ENCODE measurements at regions not wholly inside any gene's neighbourhood (a gene's known extent, or its start where the extent isn't known, plus 50 kb on each side); places are given as distances from the start of the nearest gene placed in this dataset.
A peak's percentile ranks its signal among the peaks of the same experiment; 100 is the strongest.

DNA sequence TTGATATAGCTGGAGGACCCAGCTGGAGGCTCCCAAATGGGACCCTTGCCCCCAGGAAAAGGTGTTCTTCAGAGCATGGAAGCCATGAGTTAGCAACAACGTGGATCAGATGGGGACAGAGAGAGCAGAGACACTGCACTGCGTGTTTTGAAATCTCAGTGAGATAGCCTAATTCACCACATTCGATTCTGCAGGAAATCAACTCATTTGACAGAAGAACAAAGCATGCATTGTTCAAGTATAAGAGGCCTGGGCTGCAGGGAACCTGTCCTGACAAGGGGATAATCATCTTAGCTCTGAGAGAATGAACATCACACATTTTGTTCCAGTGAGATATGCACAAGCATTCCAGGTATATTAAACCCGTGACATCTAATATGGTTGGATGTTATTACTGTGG lies 450.2 kb downstream of the CDH26 start:
- 51% methylated on average over 4 of the region's 4 CpGs for WGBS
- H3K9me3 ChIP-seq (ENCODE audit: control insufficient read depth, low read length), result no peaks in the 10 kb centered on the region
- intact Hi-C loops (cut with DNase I), result no loop called here
- no peak overlapping the region for H3K27ac ChIP-seq (ENCODE audit: low read length)
- no peaks in the 10 kb centered on the region for H3K27me3 ChIP-seq (ENCODE audit: control insufficient read depth, insufficient read depth)
- H3K4me3 ChIP-seq (ENCODE audit: low read length), result no peak overlapping the region
- H3K4me1 ChIP-seq (ENCODE audit: control insufficient read depth, insufficient read depth, low read length), result no peaks in the 10 kb centered on the region
- DNase-seq, result no peak
- no peak for ATAC-seq

DNA sequence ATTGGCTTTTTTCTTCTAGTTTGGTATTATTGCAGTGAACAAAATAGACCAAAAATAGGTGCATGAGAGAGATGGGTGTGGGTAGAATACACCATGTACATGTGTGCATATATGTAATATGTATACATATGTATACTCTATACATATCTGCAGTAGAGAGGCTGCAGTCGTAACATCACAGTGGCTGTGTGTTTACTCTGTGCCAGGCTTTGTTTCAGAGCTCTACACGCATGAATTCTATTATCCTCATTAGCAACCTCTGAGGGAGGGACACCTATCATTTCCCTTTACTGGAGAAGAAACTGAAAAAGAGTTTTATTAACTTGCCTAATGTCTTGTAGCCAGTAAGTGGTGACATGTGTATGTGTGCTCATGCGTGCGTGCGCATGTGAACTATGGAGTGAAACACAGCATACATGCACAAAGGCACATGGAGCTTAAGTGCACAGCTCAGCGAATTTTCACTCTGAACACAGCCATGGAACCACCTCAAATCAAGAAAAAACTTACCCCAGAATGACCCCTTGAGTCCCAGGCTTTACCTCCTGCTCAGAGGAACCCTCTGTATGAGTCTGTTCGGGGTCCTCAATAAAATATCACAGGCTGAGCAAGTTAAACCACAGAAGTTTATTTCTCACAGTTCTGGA lies 452.5 kb downstream of the CDH26 start:
- Histone ChIP-seq H3K27me3 (ENCODE audit: control insufficient read depth, insufficient read depth) (no peaks in the 10 kb centered on the region), H3K9me3 (ENCODE audit: control insufficient read depth, low read length) (no peaks in the 10 kb centered on the region), H3K4me3 (ENCODE audit: low read length) (no peak overlapping the region), H3K4me1 (ENCODE audit: control insufficient read depth, insufficient read depth, low read length) (no peaks in the 10 kb centered on the region), H3K27ac (ENCODE audit: low read length) (no peak overlapping the region)
- 84% methylated on average over 7 of the region's 7 CpGs for WGBS
- no peak for ATAC-seq
- intact Hi-C loops (cut with DNase I), result no loop called here
- DNase-seq, result no peak

GRCh38 chr20:60411813-60412212 lies 453.6 kb downstream of the CDH26 start:
- WGBS, result 88% methylated on average over 8 of the region's 8 CpGs
- H3K27me3 ChIP-seq (ENCODE audit: control insufficient read depth, insufficient read depth), result no peaks in the 10 kb centered on the region
- no peaks in the 10 kb centered on the region for H3K9me3 ChIP-seq (ENCODE audit: control insufficient read depth, low read length)
- H3K4me3 ChIP-seq (ENCODE audit: low read length), result no peak overlapping the region
- intact Hi-C loops (cut with DNase I), result no loop called here
- ATAC-seq (no peak), DNase-seq (no peak)
- no peaks in the 10 kb centered on the region for H3K4me1 ChIP-seq (ENCODE audit: control insufficient read depth, insufficient read depth, low read length)
- no peak overlapping the region for H3K27ac ChIP-seq (ENCODE audit: low read length)

DNA sequence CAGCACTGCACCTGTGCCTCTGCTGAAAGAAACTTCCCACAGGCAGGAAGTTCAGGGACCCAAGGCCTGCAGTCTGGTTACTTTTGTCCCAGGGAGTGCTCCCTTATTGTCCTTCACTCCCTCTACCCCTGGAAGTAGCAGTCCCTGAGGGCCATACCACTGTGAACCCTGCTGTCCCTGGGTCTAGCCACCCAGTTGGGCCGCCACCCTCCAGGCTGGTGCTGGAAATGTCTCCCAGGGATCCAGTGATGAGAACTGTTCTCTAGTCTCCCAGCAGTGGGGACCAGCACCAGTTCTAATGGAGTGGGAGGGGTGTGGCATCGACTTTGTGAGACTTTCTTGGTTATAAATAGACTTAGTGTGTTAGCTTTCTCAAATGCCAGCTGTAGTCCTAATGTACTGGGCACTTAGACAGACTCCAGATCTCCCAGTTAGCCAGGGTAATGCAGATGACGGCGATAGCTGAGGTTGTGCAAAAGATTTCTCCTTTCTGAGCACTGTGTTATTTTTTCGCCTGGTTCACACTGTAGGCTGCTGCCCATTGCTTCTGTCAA lies 462.5 kb downstream of the CDH26 start:
- Histone ChIP-seq H3K4me3 (ENCODE audit: low read length) (no peak overlapping the region), H3K4me1 (ENCODE audit: control insufficient read depth, insufficient read depth, low read length) (no peaks in the 10 kb centered on the region), H3K27me3 (ENCODE audit: control insufficient read depth, insufficient read depth) (no peaks in the 10 kb centered on the region), H3K27ac (ENCODE audit: low read length) (no peak overlapping the region), H3K9me3 (ENCODE audit: control insufficient read depth, low read length) (no peaks in the 10 kb centered on the region)
- 71% methylated on average over 5 of the region's 5 CpGs for WGBS
- ATAC-seq (peak in 1 of 2 donors; percentile 24), DNase-seq (no peak)
- intact Hi-C loops (cut with DNase I), result no loop called here

GRCh38 chr20:60422848-60423247 lies 464.6 kb downstream of the CDH26 start:
- H3K27ac ChIP-seq (ENCODE audit: low read length), result no peak overlapping the region
- intact Hi-C loops (cut with DNase I), result no loop called here
- DNase-seq, result no peak
- 87% methylated on average over 7 of the region's 7 CpGs for WGBS
- ATAC-seq, result no peak
- H3K4me3 ChIP-seq (ENCODE audit: low read length), result no peak overlapping the region
- no peaks in the 10 kb centered on the region for H3K4me1 ChIP-seq (ENCODE audit: control insufficient read depth, insufficient read depth, low read length)
- H3K27me3 ChIP-seq (ENCODE audit: control insufficient read depth, insufficient read depth), result no peaks in the 10 kb centered on the region
- no peaks in the 10 kb centered on the region for H3K9me3 ChIP-seq (ENCODE audit: control insufficient read depth, low read length)

GRCh38 chr20:60424267-60424902 lies 466.2 kb downstream of the CDH26 start:
- H3K4me1 ChIP-seq (ENCODE audit: control insufficient read depth, insufficient read depth, low read length), result no peaks in the 10 kb centered on the region
- H3K4me3 ChIP-seq (ENCODE audit: low read length), result no peak overlapping the region
- intact Hi-C loops (cut with DNase I), result no loop called here
- no peak for DNase-seq
- H3K27me3 ChIP-seq (ENCODE audit: control insufficient read depth, insufficient read depth), result no peaks in the 10 kb centered on the region
- no peaks in the 10 kb centered on the region for H3K9me3 ChIP-seq (ENCODE audit: control insufficient read depth, low read length)
- WGBS, result 50% methylated on average over 4 of the region's 4 CpGs
- no peak overlapping the region for H3K27ac ChIP-seq (ENCODE audit: low read length)
- ATAC-seq, result peak in 1 of 2 donors; percentile 40

DNA sequence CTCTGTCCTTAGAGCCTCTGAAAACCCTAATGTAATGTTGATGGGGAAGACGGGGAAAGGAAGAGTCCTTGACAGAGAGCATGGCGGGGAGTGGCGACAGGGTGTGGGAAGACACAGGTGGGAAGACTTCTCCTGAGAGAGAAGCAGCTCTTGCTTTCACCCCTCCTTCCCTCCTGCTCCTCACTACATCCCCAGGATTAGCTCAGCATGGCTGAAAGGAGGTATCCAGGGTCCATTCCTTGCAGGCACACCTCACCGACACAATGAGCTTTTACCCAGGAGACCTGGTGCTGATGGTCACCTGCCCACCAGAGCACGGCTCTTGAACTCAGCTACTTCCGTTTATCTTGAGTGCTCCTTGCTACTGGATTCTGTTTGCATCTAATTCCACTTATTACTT lies 469.3 kb downstream of the CDH26 start:
- no peak overlapping the region for H3K27ac ChIP-seq (ENCODE audit: low read length)

DNA sequence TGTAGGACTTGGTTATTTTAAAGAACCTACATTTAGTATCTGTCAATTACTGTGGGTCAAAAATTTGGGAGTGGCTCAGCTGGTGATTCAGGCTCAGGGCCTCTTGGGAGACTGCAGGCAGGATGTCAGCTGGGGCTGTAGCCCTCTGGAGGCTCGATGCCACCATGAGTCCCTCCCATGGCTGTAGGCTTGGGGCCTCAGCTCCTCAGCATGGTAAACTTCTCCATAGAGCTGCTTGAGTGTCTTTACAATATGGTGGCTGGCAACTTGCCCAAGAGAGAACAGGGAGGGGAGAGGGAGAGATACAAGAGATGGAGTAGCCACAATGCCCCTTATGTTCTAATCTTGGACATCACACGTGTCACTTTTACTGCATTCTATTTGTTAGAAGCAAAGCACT lies 470.4 kb downstream of the CDH26 start:
- no peak overlapping the region for H3K4me3 ChIP-seq (ENCODE audit: low read length)
- DNase-seq, result no peak
- no peak for ATAC-seq
- 62% methylated on average over 2 of the region's 2 CpGs for WGBS
- H3K9me3 ChIP-seq (ENCODE audit: control insufficient read depth, low read length), result no peaks in the 10 kb centered on the region
- H3K27ac ChIP-seq (ENCODE audit: low read length), result no peak overlapping the region
- intact Hi-C loops (cut with DNase I), result no loop called here
- H3K27me3 ChIP-seq (ENCODE audit: control insufficient read depth, insufficient read depth), result no peaks in the 10 kb centered on the region
- no peaks in the 10 kb centered on the region for H3K4me1 ChIP-seq (ENCODE audit: control insufficient read depth, insufficient read depth, low read length)

More for the DNA sequence above, 469.3 kb downstream of the CDH26 start:
- WGBS, result 94% methylated on average over 6 of the region's 6 CpGs
- intact Hi-C loops (cut with DNase I), result no loop called here
- Histone ChIP-seq H3K27me3 (ENCODE audit: control insufficient read depth, insufficient read depth) (no peaks in the 10 kb centered on the region), H3K4me3 (ENCODE audit: low read length) (no peak overlapping the region), H3K9me3 (ENCODE audit: control insufficient read depth, low read length) (no peaks in the 10 kb centered on the region), H3K4me1 (ENCODE audit: control insufficient read depth, insufficient read depth, low read length) (no peaks in the 10 kb centered on the region)
- no peak for DNase-seq
- ATAC-seq, result no peak

GRCh38 chr20:60430516-60431001 lies 472.3 kb downstream of the CDH26 start:
- intact Hi-C loops (cut with DNase I), result no loop called here
- Histone ChIP-seq H3K9me3 (ENCODE audit: control insufficient read depth, low read length) (no peaks in the 10 kb centered on the region), H3K4me3 (ENCODE audit: low read length) (no peak overlapping the region), H3K27me3 (ENCODE audit: control insufficient read depth, insufficient read depth) (no peaks in the 10 kb centered on the region), H3K4me1 (ENCODE audit: control insufficient read depth, insufficient read depth, low read length) (no peaks in the 10 kb centered on the region), H3K27ac (ENCODE audit: low read length) (no peak overlapping the region)
- ATAC-seq, result no peak
- WGBS, result 90% methylated on average over 14 of the region's 14 CpGs
- no peak for DNase-seq

- WGBS, result 70% methylated on average over 5 of the region's 5 CpGs
- H3K9me3 ChIP-seq (ENCODE audit: control insufficient read depth, low read length), result no peaks in the 10 kb centered on the region
Measured at GRCh38 chr20:60431349-60431748, 473.1 kb downstream of the CDH26 start.

DNA sequence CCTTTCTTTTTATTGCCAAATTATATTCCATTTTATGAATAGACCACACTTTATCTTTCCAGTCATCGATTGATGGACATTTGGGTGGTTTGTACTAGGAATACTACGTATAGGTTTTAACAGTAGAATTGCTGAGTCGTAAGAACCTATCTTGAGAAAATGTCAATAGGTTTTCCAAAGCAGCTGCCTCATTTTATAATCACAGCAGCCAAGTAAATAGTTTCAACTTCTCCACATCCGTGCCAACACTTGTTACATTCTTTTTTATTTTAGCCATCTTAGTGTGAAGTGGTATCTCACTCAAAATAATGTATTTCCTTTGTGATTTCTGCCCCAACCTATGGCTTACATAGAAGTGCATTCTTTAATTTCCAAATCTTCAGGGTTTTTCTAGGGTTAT lies 479.2 kb downstream of the CDH26 start:
- Histone ChIP-seq H3K27ac (ENCODE audit: low read length) (no peak overlapping the region), H3K9me3 (ENCODE audit: control insufficient read depth, low read length) (no peaks in the 10 kb centered on the region), H3K4me1 (ENCODE audit: control insufficient read depth, insufficient read depth, low read length) (no peaks in the 10 kb centered on the region), H3K4me3 (ENCODE audit: low read length) (no peak overlapping the region), H3K27me3 (ENCODE audit: control insufficient read depth, insufficient read depth) (no peaks in the 10 kb centered on the region)
- DNase-seq (no peak), ATAC-seq (no peak)
- intact Hi-C loops (cut with DNase I), result no loop called here
- WGBS, result 73% methylated on average over 4 of the region's 4 CpGs

More at GRCh38 chr20:60431349-60431748, 473.1 kb downstream of the CDH26 start:
- Histone ChIP-seq H3K4me1 (ENCODE audit: control insufficient read depth, insufficient read depth, low read length) (no peaks in the 10 kb centered on the region), H3K27ac (ENCODE audit: low read length) (no peak overlapping the region), H3K4me3 (ENCODE audit: low read length) (no peak overlapping the region), H3K27me3 (ENCODE audit: control insufficient read depth, insufficient read depth) (no peaks in the 10 kb centered on the region)
- ATAC-seq (no peak), DNase-seq (no peak)
- intact Hi-C loops (cut with DNase I), result no loop called here

Data from right cardiac atrium (tissue), 5 donors.